HG03342 (cell line): ENCODE measurements at regions not wholly inside any gene's neighbourhood (a gene's known extent, or its start where the extent isn't known, plus 50 kb on each side); places are given as distances from the start of the nearest gene placed in this dataset.

Experiments
- ATAC-seq: cut with Tn5 transposase; IDR thresholded peaks from one replicate; pipeline ENCODE4 v1.9.1; 2021; ENCODE audit warnings: mild to moderate bottlenecking, moderate library complexity; ENCODE audit not compliant: unreplicated experiment

- no peak for ATAC-seq
Observed at GRCh38 chr15:62983956-62984355, 58.6 kb upstream of the TPM1 start.

- no peak for ATAC-seq
Observed at GRCh38 chr15:62985768-62986167, 56.8 kb upstream of the TPM1 start.

GRCh38 chr15:62986948-62987347 is 55.6 kb upstream of the TPM1 start:
- ATAC-seq = no peak

- no peak for ATAC-seq
Observed at GRCh38 chr15:62988701-62989100, 53.8 kb upstream of the TPM1 start.

- ATAC-seq = no peak
Observed at GRCh38 chr15:62989366-62990055, 53.0 kb upstream of the TPM1 start.

- ATAC-seq = no peak
Observed at GRCh38 chr15:62991698-62992097, 50.8 kb upstream of the TPM1 start.

- no peak for ATAC-seq
Observed at GRCh38 chr15:62992302-62992701, 50.2 kb upstream of the TPM1 start.
